Ovary (tissue), 3 donors: ENCODE measurements at regions not wholly inside any gene's neighbourhood (a gene's known extent, or its start where the extent isn't known, plus 50 kb on each side); places are given as distances from the start of the nearest gene placed in this dataset.

Source experiments
- CTCF ChIP-seq, 3 donors: fragments of 450-650 bp in 2 of 3; fragments of 200-600 bp in 1 of 3; IDR thresholded peaks; one replicate each; pipeline versions ENCODE4 v1.5.1 to v1.8.0; 2016 to 2022; ENCODE audit warnings: antibody characterized with exemption in 3 of 3, mild to moderate bottlenecking in 1 of 3
- POLR2A ChIP-seq: fragments of 450-650 bp; IDR thresholded peaks from one replicate; pipeline ENCODE4 v1.6.1; 2017; ENCODE audit warnings: antibody characterized with exemption, mild to moderate bottlenecking, moderate library complexity
- donor health status: DM: no; HTN: no; CAD: no.

- TF ChIP-seq CTCF (IDR thresholded peaks at IDR 0.05) (no peak), POLR2A (no peak)
These were observed 192.1 kb upstream of the CIBAR2 start for GRCh38 chr16:85304337-85304736.
